ENCODE measurements at regions not wholly inside any gene's neighbourhood (a gene's known extent, or its start where the extent isn't known, plus 50 kb on each side); places are given as distances from the start of the nearest gene placed in this dataset.

DNA sequence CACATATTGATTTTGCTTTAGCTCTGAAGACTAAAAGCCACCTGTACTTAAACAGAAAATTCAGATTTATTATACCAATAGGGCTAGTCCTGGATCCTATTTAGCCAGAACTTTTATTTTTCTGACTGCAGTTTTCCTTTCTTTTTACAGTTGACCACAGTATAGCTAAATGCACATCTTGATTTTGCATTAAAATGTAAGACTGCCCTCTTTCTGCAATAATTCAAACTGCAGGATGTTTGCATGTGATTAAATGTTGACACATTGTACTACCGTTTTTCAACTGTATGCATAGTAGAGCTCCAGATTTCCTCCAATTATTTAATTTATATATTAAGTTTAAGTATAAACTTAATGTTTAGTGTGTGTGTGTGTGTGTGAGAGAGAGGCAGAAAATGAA lies 1262.9 kb downstream of the SUCLG1 start:
- TF ChIP-seq, protein P1, sequence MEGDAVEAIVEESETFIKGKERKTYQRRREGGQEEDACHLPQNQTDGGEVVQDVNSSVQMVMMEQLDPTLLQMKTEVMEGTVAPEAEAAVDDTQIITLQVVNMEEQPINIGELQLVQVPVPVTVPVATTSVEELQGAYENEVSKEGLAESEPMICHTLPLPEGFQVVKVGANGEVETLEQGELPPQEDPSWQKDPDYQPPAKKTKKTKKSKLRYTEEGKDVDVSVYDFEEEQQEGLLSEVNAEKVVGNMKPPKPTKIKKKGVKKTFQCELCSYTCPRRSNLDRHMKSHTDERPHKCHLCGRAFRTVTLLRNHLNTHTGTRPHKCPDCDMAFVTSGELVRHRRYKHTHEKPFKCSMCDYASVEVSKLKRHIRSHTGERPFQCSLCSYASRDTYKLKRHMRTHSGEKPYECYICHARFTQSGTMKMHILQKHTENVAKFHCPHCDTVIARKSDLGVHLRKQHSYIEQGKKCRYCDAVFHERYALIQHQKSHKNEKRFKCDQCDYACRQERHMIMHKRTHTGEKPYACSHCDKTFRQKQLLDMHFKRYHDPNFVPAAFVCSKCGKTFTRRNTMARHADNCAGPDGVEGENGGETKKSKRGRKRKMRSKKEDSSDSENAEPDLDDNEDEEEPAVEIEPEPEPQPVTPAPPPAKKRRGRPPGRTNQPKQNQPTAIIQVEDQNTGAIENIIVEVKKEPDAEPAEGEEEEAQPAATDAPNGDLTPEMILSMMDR (IDR thresholded peaks at IDR 0.05): peak in 3 of 6 experiments; percentile 28 to 44 (median 37)
- TF ChIP-seq POLR2AphosphoS5 (IDR thresholded peaks at IDR 0.05) (no peak), POLR2A (IDR thresholded peaks at IDR 0.05) (no peak)

Data from upper lobe of left lung (tissue), 4 donors.